GM23248 (cell line): ENCODE measurements at regions not wholly inside any gene's neighbourhood (a gene's known extent, or its start where the extent isn't known, plus 50 kb on each side); places are given as distances from the start of the nearest gene placed in this dataset.

Experiments used
- EZH2 ChIP-seq: fragments of 200-600 bp; sonication (generic); IDR thresholded peaks from 2 replicates; pipeline ENCODE4 v1.6.1; 2018; ENCODE audit warnings: antibody characterized with exemption, mild to moderate bottlenecking; ENCODE audit not compliant: insufficient read depth, poor library complexity, severe bottlenecking
- EZH2phosphoT487 ChIP-seq: fragments of 200-600 bp; sonication (generic); IDR thresholded peaks from 2 replicates; pipeline ENCODE4 v1.6.1; 2018; ENCODE audit warnings: antibody characterized with exemption, moderate library complexity, mild to moderate bottlenecking, low read depth; ENCODE audit not compliant: insufficient read depth

DNA sequence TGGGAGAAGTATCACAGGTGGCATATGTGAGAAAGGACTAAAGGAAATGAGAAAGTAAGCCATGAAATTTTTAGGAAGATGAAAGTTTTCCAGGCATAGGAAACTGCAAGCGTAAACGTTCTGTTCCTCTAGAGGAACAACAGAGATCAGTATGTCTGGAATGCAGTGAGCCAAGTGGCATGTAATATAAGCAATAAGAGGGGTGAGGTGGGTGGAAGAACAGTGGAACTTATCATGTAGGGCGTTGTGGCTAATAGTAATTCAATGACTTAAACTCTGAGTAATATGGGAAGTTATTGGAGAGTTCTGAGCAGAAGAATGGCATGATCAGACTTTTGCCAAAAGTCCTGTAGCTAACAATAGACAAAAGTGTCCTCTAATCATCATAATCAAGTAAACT, 902.9 kb downstream of the EPHA3 start:
- TF ChIP-seq EZH2phosphoT487 (no peak), EZH2 (no peak)
